ENCODE measurements at regions not wholly inside any gene's neighbourhood (a gene's known extent, or its start where the extent isn't known, plus 50 kb on each side); places are given as distances from the start of the nearest gene placed in this dataset.

- Histone ChIP-seq H3K9me3 (replicated peaks in 1 of 11) (peaks cover 15 to 33% (median 26%) of the 10 kb centered on the region in 11 experiments; a peak in 20 of 22 replicates), H3K27ac (no peak overlapping the region), H3K36me3 (no peaks in the 10 kb centered on the region), H3K4me2 (no peak overlapping the region), H3K4me3 (no peak overlapping the region), H4K20me1 (no peaks in the 10 kb centered on the region), H3K4me1 (no peaks in the 10 kb centered on the region; a peak in 1 of 20 replicates), H3K27me3 (no peaks in the 10 kb centered on the region), H3K9ac (no peak overlapping the region)
- TF ChIP-seq Cebpa-rat (IDR thresholded peaks at IDR 0.05), result no peak
Measured at GRCh38 chr3:187900993-187901755, 155.9 kb upstream of the BCL6 start.

- peaks cover 15 to 33% (median 26%) of the 10 kb centered on the region in 11 experiments; a peak in 20 of 22 replicates for H3K9me3 ChIP-seq (replicated peaks in 1 of 11)
- no peaks in the 10 kb centered on the region for H3K27me3 ChIP-seq
- H3K4me1 ChIP-seq, result no peaks in the 10 kb centered on the region; a peak in 1 of 20 replicates
- no peaks in the 10 kb centered on the region for H4K20me1 ChIP-seq
- no peak overlapping the region for H3K27ac ChIP-seq
- no peak for TF ChIP-seq Cebpa-rat (IDR thresholded peaks at IDR 0.05)
- H3K36me3 ChIP-seq, result no peaks in the 10 kb centered on the region
- H3K9ac ChIP-seq, result no peak overlapping the region
- H3K4me2 ChIP-seq, result no peak overlapping the region
- no peak overlapping the region for H3K4me3 ChIP-seq
Measured at GRCh38 chr3:187902041-187902471, 156.8 kb upstream of the BCL6 start.

DNA sequence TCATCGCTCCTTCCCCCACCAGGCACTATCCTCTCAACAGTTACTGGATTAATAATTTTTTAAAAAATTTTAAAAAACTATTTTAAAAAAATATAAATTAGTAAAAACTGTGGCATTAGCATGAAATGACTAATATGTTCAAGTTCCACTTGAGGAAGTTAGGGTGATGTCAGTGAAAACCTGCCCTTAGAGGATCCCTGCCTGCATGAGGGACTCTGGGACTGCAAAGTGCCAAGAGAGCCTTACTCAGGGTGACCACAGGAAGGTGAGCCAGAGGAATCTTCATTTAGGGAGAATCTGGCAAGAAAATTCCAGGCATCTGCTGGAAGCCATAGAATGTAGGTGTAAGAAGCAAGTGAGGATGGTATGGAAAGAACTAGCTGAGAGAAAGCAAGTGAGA is 157.7 kb upstream of the BCL6 start:
- H3K9me3 ChIP-seq (replicated peaks in 1 of 11), result peaks cover 15 to 33% (median 26%) of the 10 kb centered on the region in 11 experiments; a peak in 20 of 22 replicates
- no peak overlapping the region for H3K4me2 ChIP-seq
- H3K27me3 ChIP-seq, result no peaks in the 10 kb centered on the region
- no peak for TF ChIP-seq Cebpa-rat (IDR thresholded peaks at IDR 0.05)
- no peak overlapping the region for H3K4me3 ChIP-seq
- no peak overlapping the region for H3K27ac ChIP-seq
- no peaks in the 10 kb centered on the region for H4K20me1 ChIP-seq
- H3K36me3 ChIP-seq, result no peaks in the 10 kb centered on the region
- no peaks in the 10 kb centered on the region; a peak in 1 of 20 replicates for H3K4me1 ChIP-seq
- no peak overlapping the region for H3K9ac ChIP-seq

DNA sequence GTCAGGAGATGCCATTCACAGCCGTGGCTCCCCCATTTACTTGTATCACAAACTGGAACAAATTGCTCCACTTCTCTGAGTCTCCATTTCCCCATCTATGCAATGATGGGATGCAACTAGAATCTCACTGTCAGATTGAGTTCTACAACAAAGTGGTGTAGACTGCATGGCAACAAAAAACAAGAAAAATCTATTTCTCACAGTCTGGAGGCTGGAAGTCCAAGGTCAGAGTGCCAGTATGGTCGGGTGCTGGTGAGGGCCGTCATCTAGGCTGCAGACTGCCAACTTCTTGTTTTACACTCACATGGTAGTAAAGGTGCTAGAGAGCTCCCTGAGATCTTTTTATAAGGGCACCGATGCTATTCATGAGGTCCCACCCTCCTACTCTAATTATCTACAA is 158.4 kb upstream of the BCL6 start:
- H3K9me3 ChIP-seq (replicated peaks in 1 of 11), result peaks cover 13 to 33% (median 26%) of the 10 kb centered on the region in 11 experiments; a peak in 20 of 22 replicates
- no peaks in the 10 kb centered on the region; a peak in 1 of 20 replicates for H3K4me1 ChIP-seq
- H3K36me3 ChIP-seq, result no peaks in the 10 kb centered on the region
- no peaks in the 10 kb centered on the region for H4K20me1 ChIP-seq
- no peak overlapping the region for H3K27ac ChIP-seq
- no peaks in the 10 kb centered on the region for H3K27me3 ChIP-seq
- H3K9ac ChIP-seq, result no peak overlapping the region
- TF ChIP-seq Cebpa-rat (IDR thresholded peaks at IDR 0.05), result no peak
- H3K4me2 ChIP-seq, result no peak overlapping the region
- no peak overlapping the region for H3K4me3 ChIP-seq

GRCh38 chr3:187906416-187906815 is 161.1 kb upstream of the BCL6 start:
- Histone ChIP-seq H3K36me3 (no peaks in the 10 kb centered on the region), H3K9me3 (replicated peaks in 1 of 11) (peaks cover 13 to 41% (median 35%) of the 10 kb centered on the region in 11 experiments; a peak in 20 of 22 replicates), H4K20me1 (no peaks in the 10 kb centered on the region), H3K9ac (no peak overlapping the region), H3K27ac (no peak overlapping the region), H3K4me3 (no peak overlapping the region), H3K4me2 (no peak overlapping the region), H3K27me3 (no peaks in the 10 kb centered on the region), H3K4me1 (peaks cover 4 to 12% (median 9%) of the 10 kb centered on the region in 10 experiments; a peak in 16 of 20 replicates)
- no peak for TF ChIP-seq Cebpa-rat (IDR thresholded peaks at IDR 0.05)

DNA sequence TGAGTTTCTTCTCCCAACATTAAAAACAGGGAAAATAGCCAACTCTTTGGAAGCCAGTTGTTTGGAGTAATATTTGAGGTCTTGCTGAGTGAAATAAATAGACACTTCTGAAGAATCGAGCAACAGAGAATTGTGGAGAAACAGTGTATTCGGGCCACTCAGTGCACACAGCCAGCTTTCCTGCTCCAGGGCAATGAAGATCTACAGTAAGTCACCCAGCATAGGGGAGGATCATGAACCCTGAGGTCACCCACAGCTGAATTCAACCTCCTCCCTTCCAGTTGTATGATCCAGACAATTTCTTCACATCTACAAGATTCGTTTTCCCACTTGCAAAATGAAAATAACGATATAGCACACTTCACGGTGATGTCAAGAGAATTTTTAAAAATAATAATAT is 161.7 kb upstream of the BCL6 start:
- Histone ChIP-seq H3K9me3 (replicated peaks in 1 of 11) (peaks cover 11 to 38% (median 31%) of the 10 kb centered on the region in 11 experiments; a peak in 20 of 22 replicates), H3K4me2 (no peak overlapping the region), H3K4me3 (no peak overlapping the region), H3K4me1 (peaks cover 4 to 12% (median 9%) of the 10 kb centered on the region in 10 experiments; a peak in 16 of 20 replicates), H3K36me3 (no peaks in the 10 kb centered on the region), H3K27me3 (no peaks in the 10 kb centered on the region), H4K20me1 (no peaks in the 10 kb centered on the region), H3K27ac (no peak overlapping the region), H3K9ac (no peak overlapping the region)
- TF ChIP-seq Cebpa-rat (IDR thresholded peaks at IDR 0.05), result no peak

DNA sequence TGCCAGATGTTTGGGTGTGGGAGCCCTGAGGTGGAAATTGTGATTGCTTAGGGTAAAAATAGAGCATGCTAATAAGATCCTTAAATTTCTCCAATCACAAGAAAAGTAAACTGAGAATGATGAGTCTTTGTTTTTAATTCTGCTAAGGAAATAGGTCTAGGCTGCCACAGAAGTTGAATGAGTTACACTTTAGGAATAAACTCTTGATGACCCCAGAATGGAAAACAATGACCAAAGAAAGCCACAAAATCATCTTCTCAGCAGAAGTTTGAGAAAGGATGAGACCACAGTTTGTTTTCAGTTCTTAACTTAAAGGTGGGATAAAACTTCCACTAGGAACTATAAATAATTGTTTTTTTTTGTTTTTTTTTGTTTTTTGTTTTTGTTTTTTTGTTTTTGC is 164.6 kb upstream of the BCL6 start:
- H3K27ac ChIP-seq, result no peak overlapping the region
- no peak for TF ChIP-seq Cebpa-rat (IDR thresholded peaks at IDR 0.05)
- H3K9me3 ChIP-seq (replicated peaks in 1 of 11), result peaks cover 0 to 14% (median 5%) of the 10 kb centered on the region in 11 experiments; a peak in 8 of 22 replicates
- no peaks in the 10 kb centered on the region for H3K36me3 ChIP-seq
- H3K4me1 ChIP-seq, result peaks cover 17 to 31% (median 28%) of the 10 kb centered on the region in 10 experiments
- H3K27me3 ChIP-seq, result no peaks in the 10 kb centered on the region
- peak overlapping the region in 8 of 11 experiments; percentile 2 to 37 (median 16); a peak in 5 of 22 replicates for H3K4me2 ChIP-seq
- H3K9ac ChIP-seq, result no peak overlapping the region
- no peaks in the 10 kb centered on the region for H4K20me1 ChIP-seq
- H3K4me3 ChIP-seq, result no peak overlapping the region

DNA sequence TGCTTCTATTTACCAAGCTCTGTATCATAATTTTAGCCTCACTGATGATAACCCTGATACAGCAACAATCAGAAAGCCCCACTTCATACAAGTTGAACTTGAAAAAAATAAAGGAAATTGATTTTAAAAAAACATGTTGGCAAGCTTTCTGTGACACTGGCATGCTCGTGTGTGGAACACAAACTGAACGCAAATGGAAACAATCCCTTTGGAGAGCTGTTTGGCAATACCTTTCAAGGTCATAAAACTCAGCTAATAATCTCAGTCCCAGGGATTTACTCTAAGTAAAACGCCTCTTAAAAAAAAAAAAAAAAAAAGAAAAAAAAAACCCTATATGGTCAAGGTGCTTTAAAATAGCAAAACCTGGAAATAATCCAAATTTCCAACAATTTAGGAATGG is 166.7 kb upstream of the BCL6 start:
- Histone ChIP-seq H4K20me1 (no peaks in the 10 kb centered on the region), H3K4me3 (no peak overlapping the region), H3K4me1 (peaks cover 34 to 52% (median 47%) of the 10 kb centered on the region in 10 experiments), H3K9me3 (replicated peaks in 1 of 11) (peaks cover 0 to 19% (median 8%) of the 10 kb centered on the region in 11 experiments; a peak in 10 of 22 replicates), H3K27ac (no peak overlapping the region), H3K9ac (no peak overlapping the region), H3K36me3 (no peaks in the 10 kb centered on the region), H3K4me2 (no peak overlapping the region), H3K27me3 (no peaks in the 10 kb centered on the region)
- TF ChIP-seq Cebpa-rat (IDR thresholded peaks at IDR 0.05), result no peak

DNA sequence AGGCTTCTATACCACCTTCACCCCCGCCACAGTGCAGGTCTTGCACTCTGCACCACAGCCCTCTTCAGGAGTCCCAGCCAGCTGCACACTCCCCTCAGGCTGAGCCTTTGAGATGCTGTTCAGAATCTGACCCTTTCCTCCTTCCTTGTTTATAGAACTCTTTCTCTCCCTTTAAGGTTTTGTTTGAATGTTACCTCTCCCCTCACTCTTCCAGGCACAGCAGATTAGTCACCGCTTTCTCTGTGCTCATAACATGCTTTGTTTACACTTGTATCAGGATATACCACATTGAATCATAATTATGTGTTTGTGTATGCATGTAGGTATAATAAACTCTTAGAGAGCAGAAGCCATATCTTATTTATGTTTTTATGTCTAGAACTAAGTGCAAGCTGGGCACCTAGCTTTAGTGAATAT is 168.4 kb upstream of the BCL6 start:
- peaks cover 50 to 69% (median 63%) of the 10 kb centered on the region in 10 experiments for H3K4me1 ChIP-seq
- H3K27ac ChIP-seq, result peak overlapping the region in 1 of 11 experiments; percentile 82; a peak in 2 of 22 replicates
- H3K9me3 ChIP-seq (replicated peaks in 1 of 11), result peaks cover 0 to 23% (median 8%) of the 10 kb centered on the region in 11 experiments; a peak in 10 of 22 replicates

More for the DNA sequence above, 168.4 kb upstream of the BCL6 start:
- Histone ChIP-seq H3K36me3 (no peaks in the 10 kb centered on the region), H3K4me3 (no peak overlapping the region), H4K20me1 (no peaks in the 10 kb centered on the region), H3K4me2 (peak overlapping the region in 9 of 11 experiments; percentile 10 to 83 (median 77); a peak in 17 of 22 replicates), H3K9ac (no peak overlapping the region), H3K27me3 (no peaks in the 10 kb centered on the region)
- TF ChIP-seq Cebpa-rat (IDR thresholded peaks at IDR 0.05), result no peak
